Osteocyte (in vitro differentiated cells): ENCODE measurements at regions not wholly inside any gene's neighbourhood (a gene's known extent, or its start where the extent isn't known, plus 50 kb on each side); places are given as distances from the start of the nearest gene placed in this dataset.

Experiments
- DNase-seq: peaks from one replicate; pipeline ENCODE4 v3.0.0; 2021; ENCODE audit warnings: mixed read lengths; ENCODE audit not compliant: unreplicated experiment; ENCODE audit errors: extremely low spot score
- H3K27ac Mint-ChIP-seq: one replicate; pipeline ENCODE4 v1.8.0; 2021; ENCODE audit warnings: mild to moderate bottlenecking, mixed read lengths; ENCODE audit not compliant: unreplicated experiment
- H3K27me3 Mint-ChIP-seq: one replicate; pipeline ENCODE4 v1.8.0; 2021; ENCODE audit warnings: mixed read lengths; ENCODE audit not compliant: unreplicated experiment
- H3K36me3 Mint-ChIP-seq: one replicate; pipeline ENCODE4 v1.8.0; 2021; ENCODE audit warnings: mixed read lengths; ENCODE audit not compliant: unreplicated experiment
- H3K4me1 Mint-ChIP-seq: one replicate; pipeline ENCODE4 v1.8.0; 2021; ENCODE audit warnings: mixed read lengths; ENCODE audit not compliant: unreplicated experiment
- H3K4me3 Mint-ChIP-seq: one replicate; pipeline ENCODE4 v1.8.0; 2021; ENCODE audit warnings: mild to moderate bottlenecking, moderate library complexity, mixed read lengths; ENCODE audit not compliant: unreplicated experiment
- H3K9me3 Mint-ChIP-seq: one replicate; pipeline ENCODE4 v1.8.0; 2021; ENCODE audit warnings: mixed read lengths; ENCODE audit not compliant: unreplicated experiment
- CTCF ChIP-seq: fragments of 200-600 bp; sonication (generic); IDR thresholded peaks from 2 replicates; pipeline ENCODE4 v1.5.0; 2021; ENCODE audit warnings: antibody characterized with exemption, mild to moderate bottlenecking, moderate library complexity

- Mint-ChIP-seq H3K9me3 (peaks cover 24% of the 10 kb centered on the region), H3K27me3 (no peaks in the 10 kb centered on the region), H3K4me1 (peaks cover 25% of the 10 kb centered on the region), H3K4me3 (no peak overlapping the region), H3K27ac (no peak overlapping the region), H3K36me3 (peaks cover 1% of the 10 kb centered on the region)
- no peak for DNase-seq
- TF ChIP-seq CTCF, result no peak
These were observed 1097.0 kb upstream of the ADGRB3 start for GRCh38 chr6:67538032-67538431.

DNA sequence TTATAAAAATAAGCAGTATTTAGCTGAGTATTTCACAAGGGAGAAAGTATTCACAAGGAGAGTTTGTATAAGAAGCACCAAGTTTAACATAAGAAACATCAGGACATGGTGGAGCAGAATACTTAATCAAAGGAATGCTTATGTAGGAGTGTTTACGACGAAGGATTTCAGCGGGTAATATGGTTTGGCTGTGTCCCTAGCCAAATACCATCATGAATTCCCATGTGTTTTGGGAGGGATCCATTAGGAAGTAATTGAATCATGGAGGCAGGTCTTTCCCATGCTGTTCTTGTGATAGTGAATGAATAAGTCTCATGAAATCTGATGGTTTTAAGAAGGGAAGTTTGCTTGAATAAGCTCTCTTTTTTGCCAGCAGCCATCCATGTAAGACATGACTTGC, 1099.1 kb upstream of the ADGRB3 start:
- H3K27me3 Mint-ChIP-seq, result no peaks in the 10 kb centered on the region
- H3K36me3 Mint-ChIP-seq, result peaks cover 1% of the 10 kb centered on the region
- peaks cover 12% of the 10 kb centered on the region for H3K4me1 Mint-ChIP-seq
- no peak for DNase-seq
- TF ChIP-seq CTCF, result no peak
- H3K9me3 Mint-ChIP-seq, result peaks cover 19% of the 10 kb centered on the region
- H3K4me3 Mint-ChIP-seq, result no peak overlapping the region
- H3K27ac Mint-ChIP-seq, result no peak overlapping the region

DNA sequence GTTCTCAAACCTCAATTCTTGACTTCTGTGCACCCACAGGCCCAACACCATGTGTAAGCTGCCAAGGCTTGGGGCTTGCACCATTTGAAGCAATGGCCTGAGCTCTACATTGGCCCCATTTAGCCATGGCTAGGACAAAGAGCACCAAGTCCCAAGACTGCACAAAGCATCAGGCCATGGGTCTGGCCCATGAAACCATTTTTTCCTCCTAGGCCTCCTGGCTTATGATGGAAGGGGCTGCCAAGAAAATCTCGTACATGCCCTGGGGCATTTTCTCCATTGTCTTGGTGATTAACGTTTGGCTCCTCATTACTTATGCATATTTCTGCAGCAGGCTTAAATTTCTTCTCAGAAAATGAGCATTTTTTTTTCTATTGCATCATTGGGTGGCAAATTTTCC, 1128.7 kb upstream of the ADGRB3 start:
- H3K4me3 Mint-ChIP-seq, result no peak overlapping the region
- no peak for DNase-seq
- H3K9me3 Mint-ChIP-seq, result peaks cover 4% of the 10 kb centered on the region
- peaks cover 2% of the 10 kb centered on the region for H3K36me3 Mint-ChIP-seq
- no peak overlapping the region for H3K27ac Mint-ChIP-seq
- TF ChIP-seq CTCF, result no peak
- peaks cover 2% of the 10 kb centered on the region for H3K27me3 Mint-ChIP-seq
- H3K4me1 Mint-ChIP-seq, result peaks cover 4% of the 10 kb centered on the region

DNA sequence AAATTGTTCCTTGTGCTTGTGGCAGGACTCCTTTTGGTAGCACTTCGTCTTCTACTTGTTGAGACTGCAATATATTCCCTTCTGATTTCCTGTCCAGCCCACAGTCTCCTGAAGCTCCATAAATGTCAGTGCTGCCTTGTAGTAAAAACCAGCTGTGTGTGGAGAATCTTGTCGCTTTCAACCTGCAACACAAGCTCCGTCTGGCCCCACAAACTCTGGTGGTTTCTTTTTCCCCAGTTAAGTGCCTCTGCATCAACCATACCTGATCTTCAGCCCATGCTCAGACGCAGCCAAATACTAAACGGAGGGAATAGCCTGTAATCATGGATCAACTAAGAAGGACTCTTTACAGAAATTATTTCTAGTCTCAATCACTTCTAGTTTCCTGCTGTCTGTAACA, 1133.3 kb upstream of the ADGRB3 start:
- no peak for TF ChIP-seq CTCF
- Mint-ChIP-seq H3K4me3 (no peak overlapping the region), H3K27ac (no peak overlapping the region), H3K9me3 (peaks cover 11% of the 10 kb centered on the region), H3K27me3 (peaks cover 2% of the 10 kb centered on the region), H3K36me3 (peaks cover 2% of the 10 kb centered on the region), H3K4me1 (peaks cover 4% of the 10 kb centered on the region)
- no peak for DNase-seq

GRCh38 chr6:67497749-67498148, 1137.3 kb upstream of the ADGRB3 start:
- no peak overlapping the region for H3K4me3 Mint-ChIP-seq
- peaks cover 7% of the 10 kb centered on the region for H3K9me3 Mint-ChIP-seq
- no peak for TF ChIP-seq CTCF
- peaks cover 4% of the 10 kb centered on the region for H3K4me1 Mint-ChIP-seq
- no peaks in the 10 kb centered on the region for H3K36me3 Mint-ChIP-seq
- no peaks in the 10 kb centered on the region for H3K27me3 Mint-ChIP-seq
- no peak overlapping the region for H3K27ac Mint-ChIP-seq
- DNase-seq, result no peak
